ENCODE measurements at regions not wholly inside any gene's neighbourhood (a gene's known extent, or its start where the extent isn't known, plus 50 kb on each side); places are given as distances from the start of the nearest gene placed in this dataset.

- TF ChIP-seq POLR2A (IDR thresholded peaks at IDR 0.05) (no peak), CTCF (IDR thresholded peaks at IDR 0.05) (no peak)
Measured at GRCh38 chr13:65857942-65858565, 1372.1 kb downstream of the PCDH9 start.
